Lung microvascular endothelial cell (primary cell): ENCODE measurements at regions not wholly inside any gene's neighbourhood (a gene's known extent, or its start where the extent isn't known, plus 50 kb on each side); places are given as distances from the start of the nearest gene placed in this dataset.

ENCODE experiments used
- DNase-seq, 2 donors: peaks; one replicate each; pipeline versions ENCODE4 v3.0.0 to v3.0.0-alpha.2; 2010; ENCODE audit warnings: low read depth in 2 of 2

DNA sequence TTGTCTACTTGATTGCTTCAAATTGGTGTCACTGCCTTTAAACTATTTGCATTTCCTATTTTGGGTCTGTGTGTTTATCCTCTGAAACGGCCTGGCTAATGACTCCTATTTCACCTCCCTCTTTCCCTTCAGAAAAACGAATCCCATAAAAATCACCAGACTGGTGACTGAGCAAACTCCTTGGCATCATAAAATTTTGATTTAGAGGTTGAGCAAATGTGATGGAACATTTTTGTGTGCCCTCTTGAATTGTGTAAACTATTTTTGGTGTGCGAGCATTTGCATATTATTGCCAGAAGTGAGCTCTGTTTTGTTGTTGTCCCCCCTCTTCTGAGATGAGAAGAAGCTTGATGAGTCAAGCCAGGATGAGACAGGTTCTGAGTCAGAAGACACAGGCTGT, 316.1 kb downstream of the AJAP1 start:
- DNase-seq = no peak

GRCh38 chr1:4969556-4970129, 315.2 kb downstream of the AJAP1 start:
- DNase-seq = no peak

DNA sequence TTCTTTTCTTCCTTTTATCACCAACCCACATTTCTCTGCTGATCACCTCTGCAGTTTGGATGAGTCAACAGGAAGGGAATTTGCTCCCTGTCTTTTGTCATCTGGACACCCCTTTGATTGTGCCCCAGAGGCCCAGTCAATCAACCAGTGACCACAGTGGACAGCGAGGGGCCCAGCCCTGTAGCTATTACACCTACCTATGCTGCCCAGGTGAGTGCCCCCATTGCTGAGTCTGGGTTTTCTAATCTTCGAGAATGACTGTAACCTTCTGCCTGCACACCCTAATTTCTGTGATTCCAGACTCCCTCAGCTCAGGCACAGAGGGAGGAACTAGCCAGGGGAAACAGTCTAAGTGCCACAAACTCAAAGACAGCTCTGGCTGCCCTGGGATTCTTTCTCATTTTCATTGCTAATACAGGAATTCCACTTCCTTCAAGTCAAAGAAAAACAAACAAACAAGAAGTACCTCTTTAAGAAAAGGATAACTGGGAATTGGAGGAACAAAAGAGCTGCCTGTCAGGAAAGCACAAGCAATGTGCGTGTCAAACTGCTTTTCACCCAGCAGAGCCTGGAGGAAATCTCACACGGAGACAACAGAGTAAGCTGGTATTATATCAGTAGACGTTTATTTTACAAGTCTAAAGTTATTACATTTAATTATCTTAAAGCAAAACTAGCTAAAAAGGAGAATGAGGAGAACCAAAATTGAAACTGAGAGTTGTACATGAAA, 311.1 kb downstream of the AJAP1 start:
- DNase-seq = no peak

- no peak for DNase-seq
These were observed 310.4 kb downstream of the AJAP1 start for GRCh38 chr1:4964634-4965345.

- DNase-seq = no peak
These were observed 308.8 kb downstream of the AJAP1 start for GRCh38 chr1:4963251-4963650.

DNA sequence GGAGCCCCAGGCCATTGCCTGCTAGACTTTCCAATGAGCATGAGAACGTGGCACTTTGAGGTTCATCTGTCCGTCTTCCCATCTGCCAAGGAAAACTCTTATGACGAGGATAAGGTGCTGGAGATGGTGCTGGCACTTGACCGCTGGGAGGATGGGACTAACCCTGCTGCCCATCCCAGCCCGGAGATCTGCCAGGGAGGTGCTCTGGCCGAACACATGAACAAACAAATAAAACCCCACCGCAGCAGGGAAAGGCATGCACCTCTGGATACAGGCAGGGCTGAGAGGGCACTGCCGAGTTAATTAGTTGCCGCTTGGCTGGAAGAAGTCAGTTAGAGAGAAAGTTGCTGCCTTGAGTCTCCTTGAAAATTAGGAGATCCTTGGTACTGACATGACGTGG, 308.4 kb downstream of the AJAP1 start:
- DNase-seq = no peak

- no peak for DNase-seq
These were observed 307.7 kb downstream of the AJAP1 start for GRCh38 chr1:4961935-4962645.

DNA sequence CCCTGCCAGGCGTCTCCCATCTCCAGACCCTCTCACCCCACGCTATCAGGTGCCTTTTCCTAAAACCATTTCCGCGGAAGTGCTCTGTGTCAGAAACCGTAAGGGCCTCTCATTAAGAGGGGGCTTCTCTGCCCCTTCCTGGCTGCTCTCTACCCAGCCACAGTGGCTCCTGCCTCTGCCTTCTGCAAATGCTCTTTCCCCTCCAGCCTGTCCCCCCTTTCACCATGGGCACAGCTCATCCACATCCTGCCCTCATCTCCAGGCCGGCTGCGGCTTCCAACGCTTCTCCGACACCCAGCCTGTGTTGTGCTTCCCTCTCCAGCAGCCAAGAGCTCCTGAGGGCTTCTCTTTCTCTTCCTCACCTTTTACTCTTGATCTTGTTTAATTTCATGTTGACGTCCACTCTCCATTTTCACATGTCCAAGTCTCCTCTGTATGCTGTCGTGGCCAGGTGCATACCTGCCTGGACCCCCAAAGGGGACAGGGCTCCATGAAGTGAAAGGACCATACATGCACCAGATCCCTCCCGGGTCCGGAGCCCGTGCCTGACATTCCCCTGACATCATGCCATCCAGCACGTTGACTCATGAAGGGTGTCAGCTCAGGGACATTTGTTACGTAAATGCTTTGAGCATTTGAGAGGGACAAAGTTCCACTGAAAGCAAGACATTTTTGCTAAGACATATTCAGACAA, 306.5 kb downstream of the AJAP1 start:
- no peak for DNase-seq

- DNase-seq = no peak
These were observed 305.9 kb downstream of the AJAP1 start for GRCh38 chr1:4960336-4960735.

DNA sequence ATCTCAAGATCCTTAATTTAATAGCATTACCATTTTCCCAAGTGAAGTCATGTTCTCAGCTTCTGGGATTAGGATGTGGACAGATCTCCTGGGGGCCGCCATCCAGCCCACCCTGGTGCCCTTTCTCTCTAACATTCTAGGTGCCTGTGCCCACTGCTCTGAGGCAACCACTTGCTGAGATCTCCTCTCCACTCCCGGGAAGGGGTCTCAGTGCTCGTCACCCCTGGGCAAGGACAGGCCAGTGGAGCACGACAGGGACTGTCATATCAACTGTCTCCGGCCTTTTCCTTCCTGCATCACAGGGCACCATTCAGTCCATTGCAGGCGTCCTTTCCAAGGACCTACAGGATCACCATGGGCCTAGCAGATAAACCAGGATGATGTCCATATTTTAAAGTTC, 304.8 kb downstream of the AJAP1 start:
- DNase-seq = no peak

DNA sequence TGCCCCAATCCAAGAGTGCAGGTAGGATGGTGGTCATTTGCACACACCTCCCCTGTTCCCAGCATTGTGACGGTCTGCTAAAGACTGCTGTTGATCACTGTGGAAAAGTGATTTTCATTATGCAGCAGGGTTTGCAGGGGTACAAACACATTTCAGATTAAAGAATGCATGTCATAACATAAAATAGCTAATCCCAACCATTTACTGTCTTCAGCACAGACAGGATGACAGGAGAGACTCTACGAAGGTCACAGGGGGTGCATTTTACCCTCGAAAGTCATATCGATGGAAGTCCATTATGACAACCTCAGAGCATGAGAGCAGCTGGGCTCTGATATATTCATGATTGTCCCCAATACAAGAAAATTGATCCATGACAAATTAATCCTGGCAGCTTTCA, 302.6 kb downstream of the AJAP1 start:
- no peak for DNase-seq

- no peak for DNase-seq
These were observed 300.0 kb downstream of the AJAP1 start for GRCh38 chr1:4954392-4954791.

DNA sequence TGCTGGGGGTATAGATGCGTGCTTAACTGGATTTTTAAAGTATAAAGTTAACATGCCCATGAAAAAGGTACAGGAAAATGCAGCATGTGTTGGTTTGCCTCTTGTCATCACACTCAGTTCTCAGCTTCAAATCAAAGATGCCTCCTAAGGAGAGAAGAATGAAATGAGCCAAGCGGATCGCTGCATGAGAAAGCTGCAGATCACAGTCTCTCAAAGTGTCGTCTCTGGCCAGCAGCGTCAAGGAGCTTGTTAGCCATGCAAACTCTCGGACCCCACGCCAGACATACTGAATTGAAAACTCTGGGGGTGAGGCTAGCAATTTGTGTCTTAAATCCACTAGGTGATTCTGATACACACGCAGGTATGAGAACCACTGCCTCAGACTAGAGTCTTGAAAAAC, 297.2 kb downstream of the AJAP1 start:
- DNase-seq = no peak

- no peak for DNase-seq
These were observed 291.9 kb downstream of the AJAP1 start for GRCh38 chr1:4946343-4946742.

DNA sequence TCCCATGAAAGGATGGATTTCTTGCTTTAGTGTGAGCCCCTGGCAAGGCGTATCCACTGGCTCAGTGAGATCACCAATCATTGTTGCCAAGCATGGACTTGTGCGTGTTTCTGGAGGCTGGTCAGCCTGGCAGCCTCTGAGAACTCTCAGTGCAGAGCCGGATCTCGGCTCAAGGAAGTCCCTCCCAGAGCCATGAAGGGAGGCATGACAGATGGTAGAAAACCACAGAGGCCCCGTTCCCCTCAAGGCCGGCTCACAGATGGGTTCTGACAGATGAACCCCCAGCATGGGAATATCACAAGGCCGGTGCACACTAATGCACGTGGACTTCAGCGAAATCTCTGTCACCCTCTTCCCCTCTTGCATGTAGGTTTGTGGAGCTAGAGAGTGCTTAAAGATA, 290.5 kb downstream of the AJAP1 start:
- DNase-seq = no peak

DNA sequence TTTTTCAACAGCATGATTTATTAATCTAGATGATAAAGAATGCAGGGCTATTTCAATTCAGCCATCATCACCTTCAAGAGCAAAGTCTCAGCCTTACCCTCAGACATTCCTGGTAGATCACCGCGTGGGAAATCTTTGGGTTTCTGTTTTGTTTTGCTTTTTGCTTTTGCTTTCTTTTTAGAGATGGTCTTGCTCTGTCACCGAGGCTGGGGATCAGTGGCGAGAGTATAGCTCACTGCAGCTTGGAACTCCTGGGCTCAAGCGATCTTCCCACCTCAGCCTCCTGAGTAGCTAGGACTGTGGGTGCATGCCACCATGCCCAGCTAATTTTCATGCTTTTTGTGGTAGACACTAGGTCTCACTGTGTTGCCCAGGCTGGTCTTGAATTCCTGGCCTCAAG, 289.7 kb downstream of the AJAP1 start:
- no peak for DNase-seq

GRCh38 chr1:4939266-4939665, 284.9 kb downstream of the AJAP1 start:
- peak in 1 of 2 donors; percentile 0 for DNase-seq

GRCh38 chr1:4937876-4938534, 283.6 kb downstream of the AJAP1 start:
- no peak for DNase-seq

DNA sequence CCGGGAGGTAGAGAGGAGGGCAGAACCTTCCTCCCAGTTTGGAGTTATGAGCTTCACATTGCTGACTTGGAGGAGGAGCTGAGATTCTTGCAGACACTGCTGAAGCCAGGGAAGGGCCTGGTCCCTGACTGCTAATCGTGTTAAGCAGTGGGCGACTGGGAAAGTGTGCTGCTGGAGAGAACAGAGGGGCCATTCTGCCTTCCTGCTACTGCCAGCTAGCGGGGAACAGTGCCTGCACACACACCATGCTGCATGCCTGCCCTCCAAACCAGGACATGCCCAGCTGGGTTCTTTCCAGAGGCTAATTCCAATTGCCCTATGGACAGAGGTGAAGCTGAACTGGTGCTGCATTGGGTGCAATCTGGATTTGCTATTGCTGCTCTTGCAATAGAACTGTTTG, 281.4 kb downstream of the AJAP1 start:
- no peak for DNase-seq

GRCh38 chr1:4933232-4933631, 278.8 kb downstream of the AJAP1 start:
- DNase-seq = no peak
